OCI-LY3 (cell line): ENCODE measurements at regions not wholly inside any gene's neighbourhood (a gene's known extent, or its start where the extent isn't known, plus 50 kb on each side); places are given as distances from the start of the nearest gene placed in this dataset.

ENCODE experiments used
- H2AFZ ChIP-seq: fragments of 200-600, 300-600 bp; shearing (Covaris generic); 2 replicates; pipeline ENCODE4 v1.6.0; 2014; ENCODE audit warnings: antibody characterized with exemption, low read depth, low read length
- H3K27ac ChIP-seq: fragments of 200-600, 300-600 bp; sonication (generic); 2 replicates; pipeline ENCODE4 v1.5.1; 2014; ENCODE audit warnings: mild to moderate bottlenecking, low read length, moderate library complexity, mixed read lengths
- H3K27me3 ChIP-seq: fragments of 200-600, 300-600 bp; sonication (generic); 2 replicates; pipeline ENCODE4 v1.6.1; 2014; ENCODE audit warnings: low read depth, low read length, mixed read lengths
- H3K36me3 ChIP-seq: fragments of 200-600, 300-600 bp; sonication (generic); replicated peaks from 2 replicates; pipeline ENCODE3; 2014; ENCODE audit warnings: low read depth, low read length, mixed read lengths
- H3K4me1 ChIP-seq: fragments of 300-600, 200-600 bp; sonication (generic); 2 replicates; pipeline ENCODE4 v1.6.1; 2014; ENCODE audit warnings: low read length, mixed read lengths
- H3K4me2 ChIP-seq: fragments of 200-600, 300-600 bp; sonication (generic); 2 replicates; pipeline ENCODE4 v1.6.1; 2014; ENCODE audit warnings: low read length, mixed read lengths
- H3K4me3 ChIP-seq: fragments of 300-600, 200-600 bp; sonication (generic); 2 replicates; pipeline ENCODE4 v1.5.1; 2014; ENCODE audit warnings: antibody characterized with exemption, mild to moderate bottlenecking, low read length, moderate library complexity
- H3K79me2 ChIP-seq: fragments of 300-600, 200-600 bp; shearing (Covaris generic); 2 replicates; pipeline ENCODE4 v1.6.1; 2014; ENCODE audit warnings: mild to moderate bottlenecking, low read length, mixed read lengths
- H3K9ac ChIP-seq: fragments of 300-600, 200-600 bp; shearing (Covaris generic); 2 replicates; pipeline ENCODE4 v1.6.0; 2014; ENCODE audit warnings: mild to moderate bottlenecking, low read length, moderate library complexity
- H3K9me3 ChIP-seq: fragments of 200-600, 300-600 bp; shearing (Covaris generic); 2 replicates; pipeline ENCODE4 v1.6.1; 2014; ENCODE audit warnings: low read length, mixed read lengths; ENCODE audit not compliant: insufficient read depth
- H4K20me1 ChIP-seq: fragments of 200-600, 300-600 bp; sonication (generic); 2 replicates; pipeline ENCODE4 v1.6.1; 2016; ENCODE audit warnings: low read length, mixed read lengths; ENCODE audit not compliant: insufficient read depth
- EZH2phosphoT487 ChIP-seq: fragments of 200-600 bp; shearing (Covaris generic); IDR thresholded peaks from 2 replicates; pipeline ENCODE4 v1.6.1; 2018; ENCODE audit warnings: antibody characterized with exemption, mixed run types, low read depth
- TF ChIP-seq, protein P1 (sequence below): fragments of 200-600, 300-600 bp; sonication (generic); IDR thresholded peaks from 2 replicates; pipeline ENCODE4 v1.5.1; 2014; ENCODE audit warnings: antibody characterized with exemption, low read length, low read depth

DNA sequence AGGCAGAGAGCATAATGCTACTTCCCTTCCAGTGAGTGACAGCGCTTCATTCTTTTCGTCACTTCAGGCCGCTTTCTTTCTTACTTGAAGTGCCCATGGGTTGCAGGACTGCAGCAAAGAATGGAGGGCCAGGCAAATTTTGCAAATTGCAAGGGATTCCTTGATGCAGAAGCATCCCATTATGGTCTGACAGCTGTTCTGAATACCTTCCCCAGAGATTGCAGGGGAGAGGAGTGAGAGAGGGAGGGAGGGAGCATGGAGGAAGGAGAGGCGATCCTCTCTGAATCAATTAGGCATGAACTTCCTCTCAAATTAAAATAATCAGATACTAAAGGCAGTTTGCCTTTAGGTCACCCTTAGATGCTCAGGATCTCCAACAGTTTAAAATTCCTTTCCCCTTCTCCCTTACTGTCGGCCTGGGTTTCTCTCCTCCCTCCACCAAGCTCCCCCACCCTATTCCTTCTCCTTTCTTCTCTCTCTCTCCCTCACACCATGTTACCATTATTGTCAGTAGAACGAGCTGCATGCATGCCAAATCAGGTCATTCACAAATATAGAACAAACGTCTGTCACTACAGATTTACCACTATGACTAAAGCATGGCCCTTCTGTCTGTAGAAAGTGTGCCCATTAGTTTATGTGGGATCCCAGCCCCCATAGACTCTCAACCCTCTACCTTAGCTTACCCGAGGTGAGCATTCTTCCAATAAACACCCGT is 289.2 kb downstream of the CD83 start:
- Histone ChIP-seq H3K4me1 (no peaks in the 10 kb centered on the region), H3K4me3 (no peak overlapping the region), H3K27me3 (no peaks in the 10 kb centered on the region), H3K9ac (no peak overlapping the region), H3K79me2 (no peaks in the 10 kb centered on the region), H2AFZ (no peak overlapping the region), H3K4me2 (no peak overlapping the region), H3K36me3 (no peaks in the 10 kb centered on the region), H3K9me3 (no peaks in the 10 kb centered on the region), H4K20me1 (no peaks in the 10 kb centered on the region), H3K27ac (no peak overlapping the region)
- TF ChIP-seq EZH2phosphoT487, result no peak
- TF ChIP-seq, protein P1, sequence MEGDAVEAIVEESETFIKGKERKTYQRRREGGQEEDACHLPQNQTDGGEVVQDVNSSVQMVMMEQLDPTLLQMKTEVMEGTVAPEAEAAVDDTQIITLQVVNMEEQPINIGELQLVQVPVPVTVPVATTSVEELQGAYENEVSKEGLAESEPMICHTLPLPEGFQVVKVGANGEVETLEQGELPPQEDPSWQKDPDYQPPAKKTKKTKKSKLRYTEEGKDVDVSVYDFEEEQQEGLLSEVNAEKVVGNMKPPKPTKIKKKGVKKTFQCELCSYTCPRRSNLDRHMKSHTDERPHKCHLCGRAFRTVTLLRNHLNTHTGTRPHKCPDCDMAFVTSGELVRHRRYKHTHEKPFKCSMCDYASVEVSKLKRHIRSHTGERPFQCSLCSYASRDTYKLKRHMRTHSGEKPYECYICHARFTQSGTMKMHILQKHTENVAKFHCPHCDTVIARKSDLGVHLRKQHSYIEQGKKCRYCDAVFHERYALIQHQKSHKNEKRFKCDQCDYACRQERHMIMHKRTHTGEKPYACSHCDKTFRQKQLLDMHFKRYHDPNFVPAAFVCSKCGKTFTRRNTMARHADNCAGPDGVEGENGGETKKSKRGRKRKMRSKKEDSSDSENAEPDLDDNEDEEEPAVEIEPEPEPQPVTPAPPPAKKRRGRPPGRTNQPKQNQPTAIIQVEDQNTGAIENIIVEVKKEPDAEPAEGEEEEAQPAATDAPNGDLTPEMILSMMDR, result no peak

DNA sequence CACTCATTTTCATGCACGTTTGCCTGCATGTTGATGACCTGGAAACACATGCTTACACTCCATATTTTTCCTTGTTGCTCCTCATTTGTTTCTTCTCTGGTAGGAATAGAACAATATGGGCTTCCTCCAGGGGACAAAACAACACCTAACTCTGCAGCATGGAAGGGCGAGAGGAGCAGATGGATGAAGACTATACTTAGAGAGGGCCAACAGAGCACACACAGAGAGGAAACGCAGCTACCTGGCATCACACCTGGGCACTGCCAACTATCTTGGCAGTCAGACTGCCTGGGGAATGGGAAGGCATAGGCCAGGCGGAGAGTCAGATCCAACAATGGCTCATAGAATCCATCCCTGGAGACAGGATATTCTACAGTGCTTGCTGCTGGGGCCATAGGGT is 290.9 kb downstream of the CD83 start:
- TF ChIP-seq, protein P1, result no peak
- no peak for TF ChIP-seq EZH2phosphoT487

DNA sequence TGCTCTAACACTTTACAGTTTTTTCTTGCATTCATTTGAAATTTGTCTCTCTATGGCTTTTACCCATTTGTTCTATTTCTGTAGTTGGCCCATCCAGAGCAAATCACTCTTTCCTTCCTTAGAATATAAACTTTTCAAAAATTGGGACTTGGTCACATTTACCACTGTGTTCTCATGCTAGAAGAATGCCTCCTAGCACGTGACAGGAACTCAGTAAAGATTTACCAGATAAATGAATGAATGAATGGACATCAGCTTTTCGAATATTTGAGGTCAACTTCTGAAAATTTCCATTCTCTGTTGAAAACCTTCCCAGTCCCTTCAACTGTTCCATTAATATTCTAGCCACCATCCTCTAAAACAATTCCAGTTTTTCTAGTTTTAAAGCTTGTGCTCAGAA is 294.5 kb downstream of the CD83 start:
- no peaks in the 10 kb centered on the region for H3K4me1 ChIP-seq
- H3K9ac ChIP-seq, result no peak overlapping the region
- no peak overlapping the region for H3K4me3 ChIP-seq
- H3K27ac ChIP-seq, result no peak overlapping the region
- no peak overlapping the region for H2AFZ ChIP-seq
- H3K27me3 ChIP-seq, result no peaks in the 10 kb centered on the region
- no peaks in the 10 kb centered on the region for H4K20me1 ChIP-seq
- H3K9me3 ChIP-seq, result no peaks in the 10 kb centered on the region
- no peak overlapping the region for H3K4me2 ChIP-seq
- H3K36me3 ChIP-seq, result no peaks in the 10 kb centered on the region
- no peaks in the 10 kb centered on the region for H3K79me2 ChIP-seq
- TF ChIP-seq, protein P1, result no peak
- no peak for TF ChIP-seq EZH2phosphoT487

More for the DNA sequence above, 290.9 kb downstream of the CD83 start:
- H3K27ac ChIP-seq, result no peak overlapping the region
- H3K79me2 ChIP-seq, result no peaks in the 10 kb centered on the region
- H3K9me3 ChIP-seq, result no peaks in the 10 kb centered on the region
- no peaks in the 10 kb centered on the region for H4K20me1 ChIP-seq
- H2AFZ ChIP-seq, result no peak overlapping the region
- H3K4me1 ChIP-seq, result no peaks in the 10 kb centered on the region
- H3K27me3 ChIP-seq, result no peaks in the 10 kb centered on the region
- no peaks in the 10 kb centered on the region for H3K36me3 ChIP-seq
- no peak overlapping the region for H3K9ac ChIP-seq
- no peak overlapping the region for H3K4me3 ChIP-seq
- H3K4me2 ChIP-seq, result no peak overlapping the region

DNA sequence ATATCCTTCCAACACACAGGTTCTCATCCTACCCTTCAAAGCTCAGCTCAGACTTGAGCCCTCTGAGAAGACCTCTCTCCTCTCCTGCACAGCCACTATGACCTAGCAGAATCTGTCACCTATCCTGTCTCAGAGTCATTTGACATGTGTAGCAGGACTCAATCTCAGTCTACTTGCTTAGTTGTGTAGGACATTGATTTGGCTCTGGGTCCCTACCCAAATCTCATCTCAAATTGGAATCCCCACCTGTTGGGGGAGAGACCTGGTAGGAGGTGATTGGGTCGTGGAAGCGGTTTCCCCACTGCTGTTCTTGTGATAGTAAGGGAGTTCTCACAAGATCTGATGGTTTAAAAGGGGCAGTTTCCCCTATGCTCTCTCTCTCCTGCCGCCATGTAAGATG is 297.9 kb downstream of the CD83 start:
- Histone ChIP-seq H3K27me3 (no peaks in the 10 kb centered on the region), H3K4me2 (no peak overlapping the region), H3K4me3 (no peak overlapping the region), H2AFZ (no peak overlapping the region), H3K4me1 (peaks cover 3% of the 10 kb centered on the region; the same call in 1 of the 2 replicates), H4K20me1 (no peaks in the 10 kb centered on the region), H3K27ac (no peak overlapping the region), H3K9me3 (no peaks in the 10 kb centered on the region), H3K79me2 (no peaks in the 10 kb centered on the region), H3K9ac (no peak overlapping the region), H3K36me3 (no peaks in the 10 kb centered on the region)
- TF ChIP-seq, protein P1, result no peak
